ENCODE measurements at regions not wholly inside any gene's neighbourhood (a gene's known extent, or its start where the extent isn't known, plus 50 kb on each side); places are given as distances from the start of the nearest gene placed in this dataset.

DNA sequence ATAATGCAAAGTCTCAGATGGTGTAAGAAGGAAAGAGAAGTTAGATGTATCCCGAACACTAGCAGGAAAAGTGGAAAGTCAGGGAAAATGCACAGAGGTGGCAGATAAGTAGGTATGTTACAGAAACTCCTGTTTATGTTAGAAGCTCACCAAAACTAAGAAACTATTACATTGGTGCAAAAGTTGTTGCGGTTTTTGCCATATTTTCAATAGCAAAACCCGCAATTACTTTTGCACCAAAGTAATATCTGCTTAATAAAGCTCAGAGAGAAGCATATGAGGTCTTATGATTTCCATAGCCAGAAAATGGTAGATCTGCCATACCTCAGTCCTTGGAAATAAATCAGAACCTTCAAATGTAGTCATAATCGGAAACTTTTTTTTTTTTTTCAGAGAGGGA lies 1035.6 kb downstream of the PCDH7 start:
- H3K9me3 ChIP-seq (replicated peaks in 1 of 2; ENCODE audit: control insufficient read depth in 1 of 2, insufficient read depth in 1 of 2, low read length in 2 of 2), result no peaks in the 10 kb centered on the region
- H3K4me3 ChIP-seq (replicated peaks in 1 of 3; ENCODE audit: low read depth in 2 of 3, low read length in 3 of 3), result no peak overlapping the region
- TF ChIP-seq, protein P1, sequence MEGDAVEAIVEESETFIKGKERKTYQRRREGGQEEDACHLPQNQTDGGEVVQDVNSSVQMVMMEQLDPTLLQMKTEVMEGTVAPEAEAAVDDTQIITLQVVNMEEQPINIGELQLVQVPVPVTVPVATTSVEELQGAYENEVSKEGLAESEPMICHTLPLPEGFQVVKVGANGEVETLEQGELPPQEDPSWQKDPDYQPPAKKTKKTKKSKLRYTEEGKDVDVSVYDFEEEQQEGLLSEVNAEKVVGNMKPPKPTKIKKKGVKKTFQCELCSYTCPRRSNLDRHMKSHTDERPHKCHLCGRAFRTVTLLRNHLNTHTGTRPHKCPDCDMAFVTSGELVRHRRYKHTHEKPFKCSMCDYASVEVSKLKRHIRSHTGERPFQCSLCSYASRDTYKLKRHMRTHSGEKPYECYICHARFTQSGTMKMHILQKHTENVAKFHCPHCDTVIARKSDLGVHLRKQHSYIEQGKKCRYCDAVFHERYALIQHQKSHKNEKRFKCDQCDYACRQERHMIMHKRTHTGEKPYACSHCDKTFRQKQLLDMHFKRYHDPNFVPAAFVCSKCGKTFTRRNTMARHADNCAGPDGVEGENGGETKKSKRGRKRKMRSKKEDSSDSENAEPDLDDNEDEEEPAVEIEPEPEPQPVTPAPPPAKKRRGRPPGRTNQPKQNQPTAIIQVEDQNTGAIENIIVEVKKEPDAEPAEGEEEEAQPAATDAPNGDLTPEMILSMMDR (IDR thresholded peaks at IDR 0.05), result no peak
- no CpG with 5 or more reads among the region's 4 CpGs for WGBS (ENCODE audit: insufficient coverage)
- no peaks in the 10 kb centered on the region for H4K20me1 ChIP-seq (ENCODE audit: insufficient read depth, low read length)
- H3K9me3 Mint-ChIP-seq, result peaks cover 0 to 4% (median 2%) of the 10 kb centered on the region in 7 donors
- no peaks in the 10 kb centered on the region for H3K4me1 ChIP-seq (ENCODE audit: control insufficient read depth in 1 of 2, insufficient read depth in 2 of 2, low read length in 2 of 2)
- H3K4me1 Mint-ChIP-seq, result no peaks in the 10 kb centered on the region
- no peak overlapping the region for H2AFZ ChIP-seq (ENCODE audit: insufficient read depth, low read depth, low read length, poor library complexity, severe bottlenecking)
- H3K36me3 Mint-ChIP-seq, result no peaks in the 10 kb centered on the region
- no peak overlapping the region for H3K27ac Mint-ChIP-seq
- H3K79me2 ChIP-seq (ENCODE audit: insufficient read depth, low read length), result no peaks in the 10 kb centered on the region
- no peak for DNase-seq
- no peak overlapping the region for H3K27ac ChIP-seq (ENCODE audit: low read depth in 1 of 2, low read length in 2 of 2)
- no peak overlapping the region for H3K9ac ChIP-seq (ENCODE audit: insufficient read depth, low read length, poor library complexity, severe bottlenecking)
- intact Hi-C loops (cut with micrococcal nuclease), result no loop called here
- H3K4me3 Mint-ChIP-seq, result no peak overlapping the region
- no peaks in the 10 kb centered on the region for H3K27me3 ChIP-seq (ENCODE audit: control insufficient read depth in 2 of 2, insufficient read depth in 2 of 2, low read length in 2 of 2)
- H3K4me2 ChIP-seq (replicated peaks; ENCODE audit: extremely low read depth, low read length, poor library complexity, severe bottlenecking), result no peak overlapping the region
- H3K27me3 Mint-ChIP-seq (ENCODE audit: low read depth in 3 of 3), result peaks cover 2 to 3% (median 3%) of the 10 kb centered on the region in 3 donors
- no peaks in the 10 kb centered on the region for H3K36me3 ChIP-seq (replicated peaks in 1 of 2; ENCODE audit: control insufficient read depth in 1 of 2, insufficient read depth in 2 of 2, low read length in 2 of 2)

DNA sequence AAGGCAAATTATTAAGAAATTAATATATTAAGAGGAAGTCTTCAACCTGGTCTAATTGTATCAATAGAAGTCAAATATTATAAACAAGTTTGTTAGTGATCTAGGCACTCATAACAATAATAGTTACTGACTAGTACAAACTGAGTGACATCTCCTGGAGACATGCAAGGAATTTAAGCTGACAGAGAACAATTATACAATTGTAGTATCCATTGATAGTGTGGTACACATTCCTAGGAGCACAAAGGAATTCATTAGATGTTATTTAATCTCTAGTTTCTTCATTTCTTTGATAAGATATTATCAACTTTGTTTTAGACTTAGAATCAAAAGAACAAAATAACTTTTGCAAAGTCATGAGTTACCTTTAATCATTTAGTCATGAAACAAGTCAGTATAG lies 1048.6 kb downstream of the PCDH7 start:
- no peak overlapping the region for H3K4me2 ChIP-seq (replicated peaks; ENCODE audit: extremely low read depth, low read length, poor library complexity, severe bottlenecking)
- H3K4me1 ChIP-seq (ENCODE audit: control insufficient read depth in 1 of 2, insufficient read depth in 2 of 2, low read length in 2 of 2), result no peaks in the 10 kb centered on the region
- TF ChIP-seq, protein P1 (IDR thresholded peaks at IDR 0.05), result no peak
- H3K9ac ChIP-seq (ENCODE audit: insufficient read depth, low read length, poor library complexity, severe bottlenecking), result no peak overlapping the region
- DNase-seq, result no peak
- H2AFZ ChIP-seq (ENCODE audit: insufficient read depth, low read depth, low read length, poor library complexity, severe bottlenecking), result no peak overlapping the region
- H3K4me3 ChIP-seq (replicated peaks in 1 of 3; ENCODE audit: low read depth in 2 of 3, low read length in 3 of 3), result no peak overlapping the region
- Mint-ChIP-seq H3K27ac (no peak overlapping the region), H3K4me1 (no peaks in the 10 kb centered on the region), H3K4me3 (no peak overlapping the region), H3K27me3 (ENCODE audit: low read depth in 3 of 3) (peaks cover 0 to 4% (median 2%) of the 10 kb centered on the region in 3 donors), H3K9me3 (peaks cover 0 to 7% (median 0%) of the 10 kb centered on the region in 7 donors), H3K36me3 (no peaks in the 10 kb centered on the region)
- H3K27ac ChIP-seq (ENCODE audit: low read depth in 1 of 2, low read length in 2 of 2), result no peak overlapping the region
- no peaks in the 10 kb centered on the region for H3K27me3 ChIP-seq (ENCODE audit: control insufficient read depth in 2 of 2, insufficient read depth in 2 of 2, low read length in 2 of 2)
- no peaks in the 10 kb centered on the region for H3K79me2 ChIP-seq (ENCODE audit: insufficient read depth, low read length)
- no peaks in the 10 kb centered on the region for H4K20me1 ChIP-seq (ENCODE audit: insufficient read depth, low read length)
- intact Hi-C loops (cut with micrococcal nuclease), result no loop called here
- no peaks in the 10 kb centered on the region for H3K36me3 ChIP-seq (replicated peaks in 1 of 2; ENCODE audit: control insufficient read depth in 1 of 2, insufficient read depth in 2 of 2, low read length in 2 of 2)
- H3K9me3 ChIP-seq (replicated peaks in 1 of 2; ENCODE audit: control insufficient read depth in 1 of 2, insufficient read depth in 1 of 2, low read length in 2 of 2), result no peaks in the 10 kb centered on the region
